Stimulated activated CD4-positive, alpha-beta T cell treated with anti-CD3 and anti-CD28 coated beads, Interleukin-12 subunit alpha, Interleukin-12 subunit beta, amount 100 ng/mL, for 24 hours (primary cell): ENCODE measurements at regions not wholly inside any gene's neighbourhood (a gene's known extent, or its start where the extent isn't known, plus 50 kb on each side); places are given as distances from the start of the nearest gene placed in this dataset.

Experiments
- DNase-seq, 2 experiments: peaks; one replicate each; pipeline ENCODE4 v3.0.0-alpha.2; 2020; ENCODE audit warnings: low read depth in 2 of 2

DNA sequence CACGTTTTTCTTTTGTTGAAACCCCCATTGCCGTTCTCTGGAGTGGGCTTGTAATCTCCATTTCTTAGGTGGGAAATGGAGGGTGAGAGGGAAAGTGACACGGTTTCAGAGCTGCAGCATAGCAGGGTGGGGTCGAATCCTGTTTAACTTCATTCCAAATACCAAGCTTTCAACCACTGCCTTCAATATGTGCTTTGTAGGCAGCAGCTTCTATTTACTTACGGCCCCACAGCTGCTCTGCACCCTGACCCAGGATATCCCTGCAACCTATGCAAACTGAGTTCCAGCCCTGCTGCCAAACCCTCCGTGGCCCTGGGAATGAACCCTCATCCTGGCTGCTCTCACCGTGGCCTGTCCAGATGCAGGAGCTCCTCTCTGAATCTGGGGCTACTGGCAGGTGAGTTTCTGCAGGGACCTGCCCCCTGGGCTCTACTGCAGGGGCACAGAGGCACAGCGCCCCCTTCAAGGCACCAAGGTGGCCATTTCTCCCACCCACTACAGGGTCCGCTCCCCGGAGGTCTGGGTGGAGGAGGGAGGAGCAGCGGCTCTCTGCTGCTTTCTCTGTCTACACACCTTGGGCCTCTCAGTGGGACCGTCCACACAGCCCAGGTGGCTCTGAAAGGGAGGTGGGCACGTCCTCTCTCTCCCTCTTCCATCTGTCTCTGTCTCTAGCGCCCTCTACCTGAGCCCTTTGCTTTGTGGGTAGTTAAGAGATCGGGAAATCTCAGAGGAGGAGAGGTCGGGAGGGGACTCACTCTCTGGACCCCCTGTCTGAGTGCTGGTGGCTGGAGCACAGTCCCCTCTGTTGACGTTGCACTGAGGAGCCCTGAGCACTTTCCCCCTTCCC lies 279.1 kb downstream of the BRD1 start:
- DNase-seq: no peak

DNA sequence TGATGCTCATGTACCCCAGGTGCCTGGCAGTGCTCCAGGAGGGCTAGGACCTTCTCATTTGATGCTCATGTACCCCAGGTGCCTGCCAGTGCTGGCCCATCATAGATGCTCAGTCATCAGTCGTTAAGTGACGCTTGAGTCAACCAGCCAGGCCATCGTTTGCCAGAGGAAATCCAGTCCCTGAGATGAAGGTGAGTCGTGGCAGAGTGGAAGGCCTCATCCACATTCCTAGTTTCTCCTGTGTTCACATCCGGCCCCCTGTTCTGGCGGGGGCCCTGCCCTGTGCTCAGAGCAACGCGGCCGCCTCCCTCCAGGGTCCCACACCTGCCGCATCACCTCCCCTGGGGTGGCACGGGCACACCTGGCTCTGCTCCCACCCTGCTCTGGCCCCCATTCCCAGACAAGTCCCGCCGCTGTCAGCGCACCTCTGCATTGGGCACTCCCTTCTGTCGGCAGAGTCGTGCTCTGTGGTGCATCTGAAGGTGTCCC lies 279.9 kb downstream of the BRD1 start:
- no peak for DNase-seq

DNA sequence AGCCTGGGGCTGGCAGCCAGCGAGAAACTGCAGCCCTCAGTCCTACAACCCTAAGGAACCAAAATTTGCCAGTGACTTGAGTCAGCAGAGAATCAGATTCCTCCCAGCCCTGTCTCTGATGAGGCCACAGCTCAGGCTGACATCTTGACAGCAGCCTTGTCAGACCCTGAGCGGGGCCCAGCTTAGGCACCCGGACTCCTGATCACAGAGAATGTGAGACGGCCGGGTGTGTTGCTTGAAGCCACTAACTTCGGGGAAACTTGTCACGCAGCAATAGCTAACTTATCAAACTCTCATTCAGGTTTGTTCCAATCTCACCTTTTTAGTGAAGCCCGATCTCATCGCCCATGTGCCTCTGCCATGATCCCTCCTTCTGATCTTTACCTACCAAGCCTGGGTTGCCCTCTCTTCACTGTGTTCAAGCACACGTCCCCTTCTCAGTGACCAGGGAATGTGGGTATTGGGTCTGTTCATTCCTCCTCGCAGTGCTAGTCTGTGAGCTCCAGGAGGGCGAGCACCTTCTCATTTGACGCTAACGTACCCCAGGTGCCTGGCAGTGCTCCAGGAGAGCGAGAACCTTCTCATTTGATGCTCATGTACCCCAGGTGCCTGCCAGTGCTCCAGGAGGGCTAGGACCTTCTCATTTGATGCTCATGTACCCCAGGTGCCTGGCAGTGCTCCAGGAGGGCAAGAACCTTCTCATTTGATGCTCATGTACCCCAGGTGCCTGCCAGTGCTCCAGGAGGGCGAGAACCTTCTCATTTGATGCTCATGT lies 280.7 kb downstream of the BRD1 start:
- DNase-seq: no peak

DNA sequence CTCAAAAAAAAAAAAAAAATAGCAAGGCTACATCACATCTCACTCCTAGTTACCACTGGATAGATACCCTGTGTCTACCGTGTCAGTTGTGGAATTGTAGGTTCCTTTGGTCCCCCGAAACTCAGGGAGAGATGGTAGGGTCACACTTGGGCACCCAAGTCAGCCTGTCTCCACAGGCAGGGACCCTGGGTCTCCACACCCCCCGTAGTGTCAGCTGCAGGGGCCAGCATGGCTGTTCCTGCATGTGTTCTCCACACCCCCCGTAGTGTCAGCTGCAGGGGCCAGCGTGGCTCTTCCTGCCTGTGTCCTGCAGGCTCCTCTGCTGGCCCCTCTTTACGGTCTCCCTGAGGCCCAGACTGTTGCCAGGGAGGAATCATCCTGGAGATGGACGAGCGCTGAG lies 282.1 kb downstream of the BRD1 start:
- no peak for DNase-seq

DNA sequence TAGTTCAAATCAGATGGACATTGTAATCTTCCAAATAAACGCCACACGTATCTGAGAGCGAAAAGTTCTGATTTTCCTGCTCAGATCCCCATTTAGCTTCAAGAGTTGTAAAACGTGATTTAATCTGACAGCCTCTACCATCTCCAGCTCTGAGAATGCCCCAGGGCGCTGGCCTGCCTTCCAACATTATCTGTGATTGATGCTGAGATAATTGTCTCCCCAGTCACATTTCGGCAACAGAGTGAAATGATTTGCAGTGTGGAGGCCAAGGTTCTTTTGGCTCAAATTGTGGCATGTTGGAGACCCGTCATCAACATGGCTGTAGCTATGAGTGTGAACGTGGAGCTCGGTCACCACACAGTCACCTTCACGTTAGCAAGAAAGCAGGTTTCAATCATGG lies 283.4 kb downstream of the BRD1 start:
- DNase-seq: no peak

DNA sequence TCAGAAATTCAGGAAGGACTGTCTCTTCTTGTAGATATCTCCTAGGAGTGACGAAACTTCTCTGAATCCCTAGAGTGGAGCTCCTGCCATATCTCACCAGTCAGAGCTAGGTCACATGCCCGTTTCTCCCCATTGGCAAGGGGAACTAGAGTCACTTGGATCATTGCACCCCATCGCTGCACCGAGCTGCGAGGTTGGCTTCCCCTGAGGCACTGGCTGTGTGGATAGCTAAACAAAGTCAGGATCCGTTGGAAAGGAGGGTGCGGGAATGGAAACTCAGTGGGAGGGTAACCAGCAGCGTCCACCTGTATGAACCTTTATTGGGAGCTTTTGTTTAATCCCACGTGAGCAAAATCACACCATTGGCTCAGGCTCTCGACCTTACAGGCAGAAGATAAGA lies 283.8 kb downstream of the BRD1 start:
- DNase-seq: no peak

DNA sequence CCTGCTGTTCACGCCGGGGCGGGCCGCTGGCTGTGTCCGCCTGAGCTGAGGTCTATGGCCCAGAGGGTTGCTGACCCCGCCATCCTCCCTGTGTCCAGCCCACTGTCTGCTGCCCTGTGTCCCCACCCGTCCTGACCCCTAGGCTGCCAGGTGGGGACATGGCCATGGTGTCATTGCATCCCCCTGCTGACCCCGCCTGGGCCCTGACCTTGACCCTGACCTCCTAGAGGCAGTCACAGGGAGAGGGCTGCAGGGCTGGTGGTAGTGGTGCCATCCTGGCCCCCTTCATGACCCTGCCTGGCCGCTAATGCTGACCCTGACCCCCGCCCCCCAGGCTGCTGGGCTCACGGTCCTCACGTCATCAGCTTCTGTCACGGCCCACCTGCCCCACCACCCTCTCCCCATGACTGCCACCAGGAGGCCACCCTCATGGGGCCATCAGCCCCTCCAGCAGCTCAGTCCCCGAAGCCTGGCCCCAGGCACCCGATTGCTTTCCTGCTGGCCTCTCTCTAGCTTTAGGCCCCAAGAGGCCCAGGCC lies 285.9 kb downstream of the BRD1 start:
- DNase-seq: no peak

DNA sequence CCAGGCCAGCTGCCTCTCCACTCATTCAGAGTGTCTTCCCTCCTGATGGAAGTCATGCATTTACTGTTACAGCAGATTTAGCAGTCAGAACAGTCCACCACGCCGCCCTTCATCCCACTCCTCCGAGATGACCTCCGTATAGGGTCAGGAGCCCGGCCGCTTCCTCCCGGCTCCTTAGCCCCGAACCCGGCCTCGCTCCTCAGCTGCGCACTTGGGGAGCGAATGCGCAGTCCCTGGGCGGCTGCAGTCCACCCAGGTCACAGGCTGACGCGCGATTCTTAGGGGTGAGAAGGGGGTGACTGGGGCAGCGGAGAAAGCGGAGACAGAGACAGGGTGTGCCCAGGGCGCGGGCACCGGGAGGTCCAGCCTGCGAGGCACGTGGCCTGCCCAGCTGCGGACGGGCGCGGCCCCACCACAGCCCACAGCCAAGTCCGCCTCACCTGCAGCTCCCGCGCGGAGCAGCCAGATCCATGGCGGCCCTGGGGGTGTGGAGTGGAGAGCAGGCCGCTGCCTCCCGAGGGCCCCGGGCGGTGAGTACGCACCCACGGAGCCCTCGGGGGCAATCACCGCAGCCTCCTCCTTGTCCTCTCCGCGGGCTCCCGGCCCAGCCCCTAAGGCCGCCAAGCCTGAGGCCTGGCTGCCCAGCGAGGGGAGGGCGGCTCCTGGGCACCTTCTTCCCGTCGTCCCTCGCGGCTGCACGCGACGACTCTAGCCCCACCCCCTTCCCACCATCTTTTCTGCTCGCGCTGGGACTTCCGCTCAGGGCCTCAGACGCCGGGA lies 286.6 kb downstream of the BRD1 start:
- no peak for DNase-seq

DNA sequence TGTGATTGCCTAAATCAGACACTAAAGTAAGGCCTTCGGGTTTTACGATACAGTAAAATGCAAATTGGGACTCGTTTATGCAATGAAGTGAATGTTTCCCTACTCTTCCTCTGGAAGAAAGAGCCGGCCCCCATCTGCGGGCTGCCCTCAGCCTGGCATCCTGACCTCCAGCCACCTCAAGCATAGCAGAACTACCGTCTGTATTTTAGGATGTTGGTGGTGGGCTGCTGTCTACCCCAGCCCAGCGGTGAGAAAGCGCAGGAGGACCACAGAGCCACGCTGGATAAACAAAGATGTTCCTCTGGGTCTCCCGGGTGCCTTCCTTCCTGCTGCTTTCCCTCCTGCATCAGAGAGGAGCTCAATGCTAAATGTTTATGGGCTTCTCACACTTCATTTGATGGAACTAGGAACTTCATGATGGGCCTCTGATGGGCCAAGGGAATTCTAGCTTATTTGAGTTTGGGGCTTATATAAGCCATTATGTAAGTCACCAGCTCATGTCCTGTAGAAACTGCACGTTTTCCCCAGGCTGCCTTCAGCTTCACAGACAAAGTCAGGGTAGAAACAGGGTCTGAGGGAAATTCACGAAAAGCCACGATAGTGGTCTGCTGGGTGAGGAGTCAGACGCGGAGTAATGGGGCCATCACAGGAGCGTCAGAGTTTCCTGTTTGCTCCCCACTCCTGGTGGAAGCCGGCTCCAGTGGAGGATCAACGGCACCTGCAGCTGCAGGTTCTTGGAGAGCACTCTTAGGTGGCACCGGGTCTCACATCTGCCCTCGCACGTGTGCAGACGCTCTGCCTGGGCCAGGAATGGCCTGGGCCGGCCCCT lies 287.4 kb downstream of the BRD1 start:
- no peak for DNase-seq

DNA sequence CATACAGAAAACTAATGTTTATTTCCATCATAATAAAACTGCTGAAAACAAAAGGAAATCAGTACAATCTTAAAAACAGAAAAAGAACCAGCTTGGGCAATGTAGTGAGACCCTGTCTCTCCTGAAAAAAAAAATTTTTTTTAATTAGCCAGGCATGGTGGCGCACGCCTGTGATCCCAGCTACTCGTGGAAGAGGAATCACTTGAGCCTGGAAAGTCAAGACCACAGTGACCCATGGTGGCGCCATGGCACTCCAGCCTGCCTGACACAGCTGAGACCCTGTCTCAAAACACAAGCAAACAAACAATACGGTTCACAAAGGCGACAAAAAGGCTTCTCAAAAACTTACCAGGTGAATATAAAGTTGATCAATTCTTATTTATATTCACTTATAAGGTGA lies 289.7 kb downstream of the BRD1 start:
- DNase-seq: no peak

DNA sequence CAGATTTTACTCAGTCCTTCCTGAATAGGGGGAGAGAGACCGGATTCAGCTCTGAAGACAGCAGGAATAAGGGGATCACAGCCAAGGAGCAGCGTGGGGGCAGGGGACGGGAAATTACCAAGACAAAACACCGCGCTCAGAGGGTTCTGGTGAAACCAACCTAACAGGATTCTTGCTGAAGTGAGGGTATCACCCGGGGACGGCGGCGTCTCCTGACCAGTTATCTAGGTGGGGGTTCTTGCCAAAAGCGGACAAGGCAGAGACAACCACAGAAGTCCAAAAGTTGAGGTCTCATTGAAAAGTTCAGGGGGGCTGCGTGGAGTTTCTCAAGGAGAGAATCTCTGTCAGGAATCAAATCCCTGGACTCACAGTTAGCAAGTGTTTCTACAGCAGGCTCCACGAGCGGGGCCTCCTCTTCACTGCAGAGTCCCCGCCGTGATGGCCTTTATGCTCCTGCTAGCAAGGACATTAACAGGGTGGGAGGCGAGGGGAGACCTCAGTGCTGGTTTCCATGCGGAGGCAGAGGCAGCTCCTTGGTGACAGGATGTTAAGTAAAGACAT lies 291.0 kb downstream of the BRD1 start:
- DNase-seq: no peak

DNA sequence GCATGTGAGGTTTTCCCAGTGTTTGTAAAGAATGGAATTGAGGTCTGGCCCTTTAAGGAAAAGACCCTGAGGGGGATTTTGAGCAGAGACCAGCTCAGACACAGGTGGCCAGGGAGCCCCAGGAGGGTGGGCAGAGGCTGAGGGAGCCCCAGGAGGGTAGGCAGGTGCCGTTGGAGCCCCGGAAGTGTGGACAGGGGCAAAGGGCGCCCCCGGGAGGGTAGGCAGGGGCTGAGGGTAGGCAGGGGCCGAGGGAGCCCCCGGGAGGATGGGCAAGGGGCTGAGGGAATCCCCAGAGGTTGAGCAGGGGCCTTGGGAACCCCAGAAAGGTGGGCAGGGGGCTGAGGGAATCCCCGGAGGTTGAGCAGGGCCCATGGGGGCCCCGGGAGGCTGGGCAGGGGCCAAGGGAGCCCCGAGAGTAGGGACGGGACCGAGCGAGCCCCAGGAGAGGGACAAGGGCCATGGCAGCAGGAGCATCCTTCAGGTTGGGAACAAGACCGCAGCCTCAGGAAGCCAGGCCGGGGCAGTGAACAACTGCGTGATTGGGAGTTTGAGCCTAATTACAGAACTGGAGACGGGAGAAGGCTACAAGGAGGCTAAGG lies 292.0 kb downstream of the BRD1 start:
- DNase-seq: no peak

DNA sequence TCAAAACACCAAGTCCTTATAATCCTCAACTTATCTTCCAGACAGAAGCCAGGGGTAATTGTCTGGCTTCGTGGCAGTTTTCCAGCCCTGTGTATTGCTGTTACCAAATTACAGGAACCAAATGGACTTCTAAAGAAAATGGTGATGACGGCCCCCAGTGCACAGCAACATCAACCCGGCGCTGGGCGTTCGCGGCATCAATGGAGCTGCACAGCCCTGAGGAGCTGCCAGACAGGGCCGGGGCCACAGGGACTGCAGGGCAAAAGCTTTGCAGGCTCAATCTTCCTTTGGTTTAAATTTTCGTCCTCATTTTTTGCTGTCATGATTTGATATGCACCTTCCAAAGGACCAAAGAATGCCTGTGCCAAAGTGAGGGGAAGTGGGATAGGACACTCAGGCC lies 292.5 kb downstream of the BRD1 start:
- no peak for DNase-seq

DNA sequence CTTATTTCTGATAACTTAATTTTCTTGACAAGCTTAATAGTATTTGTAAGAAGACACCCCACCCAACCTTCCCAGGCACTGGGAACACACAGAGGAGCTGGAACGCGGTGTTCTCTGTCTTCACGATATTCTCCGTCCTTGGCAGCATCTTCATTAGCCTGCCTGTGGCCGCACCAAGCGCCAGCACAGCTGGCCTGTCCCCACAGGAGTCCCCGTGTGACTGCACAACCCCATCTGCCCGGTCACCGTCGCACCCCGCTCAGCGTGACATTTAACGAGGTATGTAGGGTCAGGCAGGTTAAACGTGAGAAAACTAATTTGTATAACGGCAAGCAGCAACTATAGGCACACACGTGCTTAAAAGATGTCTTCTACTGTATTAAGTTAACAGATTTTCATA lies 293.3 kb downstream of the BRD1 start:
- DNase-seq: no peak

DNA sequence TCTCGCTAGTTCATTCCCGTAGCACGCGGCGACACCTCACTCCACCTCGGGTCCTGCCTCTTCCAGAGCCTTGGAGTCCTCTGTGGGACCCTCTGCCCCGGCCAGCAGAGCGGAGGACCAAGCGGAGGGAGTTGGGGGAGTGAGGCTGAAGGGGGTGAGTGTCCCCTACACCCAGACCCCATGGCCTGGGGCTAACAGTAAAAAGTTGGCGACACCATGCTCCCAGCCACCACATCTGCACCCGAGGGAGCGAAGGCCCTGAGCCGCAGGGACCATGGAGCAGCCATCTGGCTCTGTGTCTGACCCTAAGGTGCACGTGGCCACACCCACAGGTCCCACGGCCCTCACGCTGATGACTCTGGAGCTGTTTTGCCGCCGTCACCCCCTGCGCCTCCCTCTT lies 293.8 kb downstream of the BRD1 start:
- DNase-seq: no peak

DNA sequence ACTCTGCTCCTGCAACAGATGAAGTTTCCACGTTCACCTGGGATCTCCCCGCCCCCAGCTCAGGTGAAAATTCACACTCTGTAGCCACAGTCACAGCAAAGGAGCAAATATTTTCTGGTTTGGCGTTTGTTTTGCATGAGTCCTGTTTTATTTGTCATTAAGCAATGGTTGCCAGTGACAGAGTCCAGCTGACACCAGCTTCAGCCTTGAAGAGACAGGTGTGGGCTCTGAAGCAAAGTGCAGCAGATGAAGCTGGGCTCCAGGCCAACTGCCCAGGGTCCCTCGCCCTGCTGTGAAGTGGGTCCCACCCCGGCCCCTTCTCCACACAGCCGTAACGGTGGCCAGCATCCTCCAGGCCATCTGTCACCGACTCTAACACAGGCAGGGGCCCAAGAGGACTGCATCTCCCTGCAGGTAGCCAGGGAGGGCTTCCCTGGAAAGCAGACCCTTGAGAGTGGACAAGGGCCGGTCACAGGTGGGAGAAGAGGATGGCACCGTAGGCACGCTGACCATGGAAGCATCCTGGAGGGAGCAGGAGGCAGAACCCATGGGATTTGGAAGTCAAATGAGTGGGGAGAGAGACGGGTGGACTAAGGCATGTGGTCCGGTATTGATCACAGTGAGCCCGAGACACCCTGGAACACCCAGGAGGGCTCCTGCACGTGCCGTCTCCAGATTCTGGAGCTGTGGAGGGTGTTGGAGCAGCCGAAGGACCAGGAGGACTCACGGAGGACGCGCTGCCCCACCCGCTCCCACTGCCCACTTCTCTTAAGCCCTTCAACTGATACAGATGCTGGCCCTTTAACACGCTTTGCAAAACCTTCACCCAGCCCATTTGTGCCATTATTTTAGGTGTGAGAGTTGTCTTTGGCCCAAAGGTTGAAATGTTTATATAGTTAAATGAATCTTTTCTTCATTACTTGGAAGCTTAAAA lies 294.5 kb downstream of the BRD1 start:
- no peak for DNase-seq

DNA sequence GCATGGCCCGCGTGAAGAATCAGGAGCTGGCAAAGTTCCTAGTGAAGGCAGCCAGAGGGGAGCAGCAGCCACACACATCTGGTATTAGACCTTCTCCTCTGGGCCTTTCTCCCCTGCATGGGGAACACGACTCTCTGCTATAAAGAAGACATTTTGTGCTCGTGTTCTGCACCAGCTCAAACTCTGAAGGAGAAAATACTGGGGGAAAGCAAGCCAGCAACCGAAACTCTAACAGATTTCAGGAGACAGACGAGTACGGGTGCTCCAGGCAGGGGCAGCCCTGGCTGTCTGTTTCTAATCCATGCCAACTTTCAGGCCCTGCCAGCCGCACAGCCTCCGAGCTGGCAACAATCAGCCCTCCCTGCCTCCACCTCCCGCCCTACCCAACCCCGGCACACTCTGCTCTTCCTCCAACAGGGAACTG lies 296.3 kb downstream of the BRD1 start:
- no peak for DNase-seq

DNA sequence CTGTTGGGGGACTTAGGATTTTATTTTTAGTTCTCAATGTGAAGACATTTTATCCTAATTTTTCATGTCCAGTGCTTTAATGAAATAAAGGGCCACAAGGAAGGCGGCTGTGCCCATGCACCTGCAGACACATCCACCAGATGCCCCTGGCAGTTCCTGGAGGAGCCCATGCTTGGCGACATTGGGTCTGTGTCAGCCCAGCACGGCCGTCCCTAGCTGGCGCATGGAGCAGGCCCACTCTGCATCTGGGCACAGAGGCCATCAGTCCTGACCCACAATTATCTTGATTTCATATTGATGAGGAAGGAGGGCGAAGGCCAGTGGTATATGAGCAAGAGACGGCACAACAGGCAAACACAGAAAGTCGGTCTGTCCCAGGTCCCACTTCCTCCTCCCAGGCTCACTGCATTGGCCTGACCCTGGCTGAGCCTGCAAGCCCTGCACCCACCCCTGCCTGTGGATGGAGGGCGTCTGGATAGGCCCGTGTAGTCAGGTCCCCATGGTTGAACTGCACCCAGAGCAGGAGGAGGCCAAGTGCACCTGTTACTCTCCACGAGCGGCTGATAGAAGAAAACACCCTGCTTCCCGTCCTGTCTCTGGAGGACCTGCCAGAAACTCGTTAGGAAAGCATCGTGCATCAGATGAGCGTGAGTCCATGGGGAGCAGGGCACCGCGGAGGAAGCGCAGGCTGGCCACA lies 296.9 kb downstream of the BRD1 start:
- DNase-seq: no peak

DNA sequence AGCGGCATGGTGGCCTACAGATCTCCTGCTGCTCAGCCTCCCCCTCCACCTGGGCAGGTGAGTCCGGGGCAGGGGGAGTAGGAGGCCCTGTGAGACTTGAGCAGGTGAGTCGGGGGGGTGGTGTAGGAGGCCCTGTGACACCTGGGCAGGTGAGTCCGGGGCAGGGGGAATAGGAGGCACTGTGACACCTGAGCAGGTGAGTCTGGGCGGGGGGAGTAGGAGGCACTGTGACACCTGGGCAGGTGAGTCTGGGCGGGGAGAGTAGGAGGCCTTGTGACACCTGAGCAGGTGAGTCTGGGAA lies 299.3 kb downstream of the BRD1 start:
- no peak for DNase-seq
